GM12878 (cell line): ENCODE measurements at regions not wholly inside any gene's neighbourhood (a gene's known extent, or its start where the extent isn't known, plus 50 kb on each side); places are given as distances from the start of the nearest gene placed in this dataset.

Experiments used
- ATAC-seq: fragments of 200-7000 bp; cut with Tn5 transposase; 3 replicates; pipeline ENCODE4 v1.9.1; 2020; ENCODE audit warnings: mild to moderate bottlenecking, moderate library complexity
- BruUV-seq: library from RNA; stranded (reverse); fragments of 400-500 nt; replicated peaks from 2 replicates; lab custom pipeline; 2021; lab: Mats Ljungman, UMichigan
- CTCF ChIA-PET: fragments of 300-600 bp; sonication (Branson Sonifier 250); formaldehyde crosslinking; extraction: SDS; loops from one replicate; lab custom pipeline; 2021; ENCODE audit warnings: inconsistent platforms; lab: Yijun Ruan, JAX
- POLR2A ChIA-PET: fragments of 350-600 bp; formaldehyde crosslinking; extraction: SDS; loops from one replicate; lab custom pipeline; 2021; ENCODE audit warnings: inconsistent platforms; lab: Charles Lee
- RAD21 ChIA-PET: fragments of 300-600 bp; sonication (Branson Sonifier 250); formaldehyde crosslinking; loops from one replicate; lab custom pipeline; 2023; ENCODE audit warnings: antibody characterized with exemption; ENCODE audit not compliant: unreplicated experiment; lab: Charles Lee
- SMC1A ChIA-PET: fragments of 300-600 bp; sonication (Branson Sonifier 250); formaldehyde crosslinking; loops from one replicate; lab custom pipeline; 2023; ENCODE audit not compliant: unreplicated experiment, uncharacterized antibody; lab: Charles Lee
- DNase-seq: peaks from one replicate; pipeline ENCODE4 v3.0.0-alpha.2; 2011; ENCODE audit warnings: low read depth, low spot score
- FAIRE-seq: peaks from 3 replicates; lab custom pipeline; 2011; peaks lifted over from hg19 to GRCh38; lab: Jason Lieb, UNC
- H2AFZ ChIP-seq: 2 replicates; pipeline ENCODE4 v1.6.0; 2011; ENCODE audit warnings: low read depth, low read length, control low read depth; ENCODE audit not compliant: control insufficient read depth
- H3K27ac ChIP-seq: 2 replicates; pipeline ENCODE4 v1.5.1; 2011; ENCODE audit warnings: control low read depth; ENCODE audit not compliant: control insufficient read depth, insufficient read depth
- H3K27me3 ChIP-seq, 2 experiments: replicated peaks in 1 of 2; 2 replicates each; pipeline versions ENCODE4 v1.6.0 to v1.6.1; 2011; ENCODE audit warnings: low read length in 1 of 2; ENCODE audit not compliant: control insufficient read depth in 2 of 2, insufficient read depth in 2 of 2
- H3K36me3 ChIP-seq, 2 experiments: 2 replicates each; pipeline ENCODE4 v1.5.1; 2011; ENCODE audit warnings: low read length in 1 of 2; ENCODE audit not compliant: control insufficient read depth in 2 of 2, insufficient read depth in 2 of 2
- H3K4me1 ChIP-seq: 2 replicates; pipeline ENCODE4 v1.6.1; 2011; ENCODE audit warnings: mild to moderate bottlenecking, low read length, moderate library complexity, mixed read lengths; ENCODE audit not compliant: control insufficient read depth, insufficient read depth
- H3K4me2 ChIP-seq: 2 replicates; pipeline ENCODE4 v1.6.0; 2011; ENCODE audit warnings: control low read depth; ENCODE audit not compliant: control insufficient read depth, insufficient read depth
- H3K4me3 ChIP-seq: fragments of 200-600 bp; sonication (generic); 2 replicates; pipeline ENCODE4 v1.5.1; 2016
- H3K79me2 ChIP-seq: 2 replicates; pipeline ENCODE4 v1.6.0; 2011; ENCODE audit warnings: low read length; ENCODE audit not compliant: control insufficient read depth, insufficient read depth
- H3K9ac ChIP-seq: 2 replicates; pipeline ENCODE4 v1.8.0; 2011; ENCODE audit warnings: low read length, control low read depth, mixed read lengths; ENCODE audit not compliant: control insufficient read depth, insufficient read depth
- H3K9me3 ChIP-seq: replicated peaks from 3 replicates; pipeline ENCODE4 v1.5.1; 2011; ENCODE audit warnings: mild to moderate bottlenecking, low read length; ENCODE audit not compliant: control insufficient read depth, insufficient read depth
- H4K20me1 ChIP-seq: 2 replicates; pipeline ENCODE4 v1.6.0; 2011; ENCODE audit not compliant: control insufficient read depth, insufficient read depth
- ATF7 ChIP-seq: fragments of 450-650 bp; IDR thresholded peaks from 2 replicates; pipeline ENCODE4 v1.6.1; 2016; ENCODE audit warnings: low read depth, mild to moderate bottlenecking
- E4F1 ChIP-seq: fragments of 450-650 bp; IDR thresholded peaks from 2 replicates; pipeline ENCODE4 v1.6.1; 2018; ENCODE audit warnings: borderline replicate concordance, mild to moderate bottlenecking; ENCODE audit not compliant: partially characterized antibody
- EED ChIP-seq: sonication (generic); IDR thresholded peaks from 2 replicates; pipeline ENCODE4 v1.6.1; 2016; ENCODE audit warnings: antibody characterized with exemption, low read depth
- GABPA ChIP-seq: IDR thresholded peaks from 2 replicates; pipeline ENCODE4 v1.6.1; 2014; ENCODE audit warnings: antibody characterized with exemption, low read depth, mild to moderate bottlenecking, inconsistent platforms
- HSF1 ChIP-seq: fragments of 150-350 bp; IDR thresholded peaks from 2 replicates; pipeline ENCODE4 v1.6.1; 2014; ENCODE audit warnings: mild to moderate bottlenecking, low read depth, low read length
- MTA2 ChIP-seq: fragments of 450-650 bp; IDR thresholded peaks from 2 replicates; pipeline ENCODE4 v1.6.1; 2016; ENCODE audit warnings: low read depth, mild to moderate bottlenecking, moderate library complexity
- NR2C2 ChIP-seq: IDR thresholded peaks from 2 replicates; pipeline ENCODE4 v1.6.1; 2011; ENCODE audit warnings: borderline replicate concordance, low read depth; ENCODE audit not compliant: control insufficient read depth, insufficient read length
- PAX8 ChIP-seq: fragments of 450-650 bp; IDR thresholded peaks from 2 replicates; pipeline ENCODE4 v1.6.1; 2017; ENCODE audit warnings: mild to moderate bottlenecking, moderate library complexity
- RELA ChIP-seq: fragments of 450-650 bp; IDR thresholded peaks from 2 replicates; pipeline ENCODE4 v1.8.0; 2014; ENCODE audit warnings: borderline replicate concordance; ENCODE audit not compliant: partially characterized antibody
- SIN3A ChIP-seq: IDR thresholded peaks from 2 replicates; pipeline ENCODE4 v1.6.1; 2012; ENCODE audit warnings: low read depth, low read length, improper control_type of control experiment
- SREBF1 ChIP-seq: IDR thresholded peaks from 2 replicates; pipeline ENCODE4 v1.6.1; 2012; ENCODE audit warnings: mild to moderate bottlenecking, low read length
- TAF1 ChIP-seq: IDR thresholded peaks from 2 replicates; pipeline ENCODE4 v1.6.1; 2011; ENCODE audit warnings: mild to moderate bottlenecking, low read depth, low read length, borderline replicate concordance
- TCF12 ChIP-seq: IDR thresholded peaks from 2 replicates; pipeline ENCODE4 v1.6.1; 2011; ENCODE audit warnings: low read depth, mild to moderate bottlenecking, low read length
- USF2 ChIP-seq: IDR thresholded peaks from 2 replicates; pipeline ENCODE4 v1.6.1; 2011; ENCODE audit warnings: low read depth, low read length, improper control_type of control experiment, borderline replicate concordance
- YBX1 ChIP-seq: fragments of 450-650 bp; IDR thresholded peaks from 2 replicates; pipeline ENCODE4 v1.6.1; 2016; ENCODE audit warnings: antibody characterized with exemption
- ZNF217 ChIP-seq: fragments of 450-650 bp; IDR thresholded peaks from 2 replicates; pipeline ENCODE4 v1.6.1; 2017; ENCODE audit warnings: antibody characterized with exemption, mild to moderate bottlenecking
- ZSCAN29 ChIP-seq: fragments of 450-650 bp; IDR thresholded peaks from 2 replicates; pipeline ENCODE4 v1.6.1; 2017; ENCODE audit warnings: mild to moderate bottlenecking, moderate library complexity
- WGBS: methylation state at CpG from one replicate; pipeline ENCODE4 v1.1.6; 2016; ENCODE audit warnings: low lambda C conversion rate; ENCODE audit not compliant: insufficient replicate concordance, insufficient coverage; ENCODE audit errors: missing lambda C conversion rate; 5-methylcytosine and 5-hydroxymethylcytosine counted together
- in situ Hi-C: fragments of 300-500 bp; cut with MboI; formaldehyde crosslinking; loops from 9 replicates; pipeline ENCODE4 v1.14.3; 2018; ENCODE audit warnings: mixed read lengths
- intact Hi-C: fragments of 100-400 bp; cut with micrococcal nuclease; formaldehyde crosslinking; loops from one replicate; pipeline ENCODE4 v1.14.2; 2022; ENCODE audit not compliant: unreplicated experiment

GRCh38 chr1:4010814-4011605 is 110.9 kb upstream of the C1orf174 start (continued):
- no peak for TF ChIP-seq HSF1

- intact Hi-C loops: no loop called here
- 35% methylated on average over 12 of the region's 17 CpGs for WGBS
These were observed 116.5 kb upstream of the C1orf174 start for GRCh38 chr1:4016351-4017130.

More at GRCh38 chr1:4016351-4017130, 116.5 kb upstream of the C1orf174 start:
- H3K36me3 ChIP-seq: no peaks in the 10 kb centered on the region
- H3K4me1 ChIP-seq: no peaks in the 10 kb centered on the region
- H3K27me3 ChIP-seq: no peaks in the 10 kb centered on the region
- ChIA-PET POLR2A (no interaction called here), SMC1A (no interaction called here), CTCF (no interaction called here), RAD21 (no interaction called here)
- no peak overlapping the region for H2AFZ ChIP-seq
- H4K20me1 ChIP-seq: no peaks in the 10 kb centered on the region
- no peak overlapping the region for H3K27ac ChIP-seq
- no peak overlapping the region for H3K9ac ChIP-seq
- no peak overlapping the region for H3K4me3 ChIP-seq
- no peak for ATAC-seq
- no peaks in the 10 kb centered on the region for H3K9me3 ChIP-seq
- no TSS peak for BruUV-seq
- no peak for FAIRE-seq
- no peak overlapping the region for H3K4me2 ChIP-seq
- in situ Hi-C loops: no loop called here
- TF ChIP-seq MTA2: no peak
- no peak for TF ChIP-seq YBX1
- no peak for TF ChIP-seq E4F1
- TF ChIP-seq EED: no peak
- no peak for TF ChIP-seq ZNF217
- TF ChIP-seq ZSCAN29: no peak
- no peak for TF ChIP-seq PAX8
- TF ChIP-seq GABPA: no peak
- TF ChIP-seq SIN3A: no peak
- no peak for TF ChIP-seq RELA
- no peak for TF ChIP-seq SREBF1
- no peak for TF ChIP-seq NR2C2
- no peak for TF ChIP-seq TCF12
- TF ChIP-seq USF2: no peak
- no peak for TF ChIP-seq TAF1
- TF ChIP-seq ATF7: no peak
- no peaks in the 10 kb centered on the region for H3K79me2 ChIP-seq
- no peak for DNase-seq
